ENCODE measurements at regions not wholly inside any gene's neighbourhood (a gene's known extent, or its start where the extent isn't known, plus 50 kb on each side); places are given as distances from the start of the nearest gene placed in this dataset.

DNA sequence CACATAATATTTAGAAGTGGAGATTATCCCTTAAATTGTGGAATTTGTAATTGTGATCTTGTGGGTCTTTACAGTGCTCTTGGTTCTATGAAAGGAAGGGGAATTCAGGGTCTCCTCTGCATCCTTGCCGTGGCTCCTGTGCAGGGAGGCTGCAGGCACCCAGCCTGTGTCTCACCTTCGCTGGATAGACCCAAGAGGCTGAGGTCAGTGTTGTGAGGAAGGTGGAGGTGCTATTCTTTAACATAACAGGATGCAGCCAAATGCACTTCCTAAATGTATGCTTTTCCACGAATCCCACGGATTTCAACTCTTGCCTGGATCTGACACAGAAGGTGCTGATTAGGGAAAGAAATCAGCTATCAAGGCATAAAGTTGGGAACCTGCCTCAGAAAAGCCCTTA is 69.5 kb downstream of the TMEM18 start:
- H3K4me1 ChIP-seq (replicated peaks; ENCODE audit: insufficient read depth) = peaks cover 14% of the 10 kb centered on the region

DNA sequence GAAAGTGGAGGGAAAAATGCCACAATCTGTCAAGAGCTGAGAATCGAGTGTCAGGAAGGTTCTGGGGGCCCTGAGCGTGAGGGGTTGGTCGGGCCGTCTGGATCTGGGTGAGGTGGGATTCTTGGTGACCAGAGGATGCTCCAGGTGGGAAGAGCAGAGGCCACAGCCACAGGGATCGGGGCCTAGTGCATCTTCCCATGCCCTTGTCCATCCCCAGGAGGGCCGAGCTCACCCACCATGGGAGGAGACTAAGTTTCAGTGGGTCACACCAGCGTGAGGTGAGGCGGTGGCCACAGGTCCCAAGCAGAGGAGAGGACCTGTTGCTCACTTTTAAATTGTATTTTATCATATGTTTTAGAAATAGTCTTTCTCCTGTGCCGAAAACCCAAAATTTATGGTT is 70.0 kb downstream of the TMEM18 start:
- ChIA-PET CTCF (no interaction called here), POLR2A (ENCODE audit: unreplicated experiment) (no interaction called here)
- H4K20me1 ChIP-seq (ENCODE audit: insufficient read depth) = no peaks in the 10 kb centered on the region
- no peak overlapping the region for H3K4me2 ChIP-seq
- H3K79me2 ChIP-seq (ENCODE audit: low read depth) = no peaks in the 10 kb centered on the region
- no peak overlapping the region for H3K4me3 ChIP-seq
- no peaks in the 10 kb centered on the region for H3K27me3 ChIP-seq (ENCODE audit: insufficient read depth, low read depth)
- no peak overlapping the region for H3K27ac ChIP-seq
- H2AFZ ChIP-seq = no peak overlapping the region
- intact Hi-C loops (cut with micrococcal nuclease; ENCODE audit: unreplicated experiment) = no loop called here
- H3K4me1 ChIP-seq (replicated peaks; ENCODE audit: insufficient read depth) = peaks cover 19% of the 10 kb centered on the region
- H3K9me2 ChIP-seq (ENCODE audit: insufficient read depth) = no peaks in the 10 kb centered on the region
- peaks cover 27% of the 10 kb centered on the region for H3F3A ChIP-seq (ENCODE audit: insufficient read depth, low read depth)
- peaks cover 9% of the 10 kb centered on the region; the same call in 1 of the 2 replicates for H3K9me3 ChIP-seq (ENCODE audit: insufficient read depth, low read depth)
- no peak for DNase-seq
- no TSS peak for BruUV-seq (replicated peaks)
- TF ChIP-seq, protein P1, sequence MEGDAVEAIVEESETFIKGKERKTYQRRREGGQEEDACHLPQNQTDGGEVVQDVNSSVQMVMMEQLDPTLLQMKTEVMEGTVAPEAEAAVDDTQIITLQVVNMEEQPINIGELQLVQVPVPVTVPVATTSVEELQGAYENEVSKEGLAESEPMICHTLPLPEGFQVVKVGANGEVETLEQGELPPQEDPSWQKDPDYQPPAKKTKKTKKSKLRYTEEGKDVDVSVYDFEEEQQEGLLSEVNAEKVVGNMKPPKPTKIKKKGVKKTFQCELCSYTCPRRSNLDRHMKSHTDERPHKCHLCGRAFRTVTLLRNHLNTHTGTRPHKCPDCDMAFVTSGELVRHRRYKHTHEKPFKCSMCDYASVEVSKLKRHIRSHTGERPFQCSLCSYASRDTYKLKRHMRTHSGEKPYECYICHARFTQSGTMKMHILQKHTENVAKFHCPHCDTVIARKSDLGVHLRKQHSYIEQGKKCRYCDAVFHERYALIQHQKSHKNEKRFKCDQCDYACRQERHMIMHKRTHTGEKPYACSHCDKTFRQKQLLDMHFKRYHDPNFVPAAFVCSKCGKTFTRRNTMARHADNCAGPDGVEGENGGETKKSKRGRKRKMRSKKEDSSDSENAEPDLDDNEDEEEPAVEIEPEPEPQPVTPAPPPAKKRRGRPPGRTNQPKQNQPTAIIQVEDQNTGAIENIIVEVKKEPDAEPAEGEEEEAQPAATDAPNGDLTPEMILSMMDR (conservative IDR thresholded peaks at IDR 0.05) = no peak
- no peak for TF ChIP-seq EZH2 (IDR thresholded peaks at IDR 0.05; ENCODE audit: low read depth)
- H3K36me3 ChIP-seq (ENCODE audit: low read depth) = no peaks in the 10 kb centered on the region

More for the DNA sequence above, 69.5 kb downstream of the TMEM18 start:
- Histone ChIP-seq H3K36me3 (ENCODE audit: low read depth) (no peaks in the 10 kb centered on the region), H4K20me1 (ENCODE audit: insufficient read depth) (no peaks in the 10 kb centered on the region), H2AFZ (no peak overlapping the region), H3K27ac (no peak overlapping the region), H3F3A (ENCODE audit: insufficient read depth, low read depth) (peaks cover 21% of the 10 kb centered on the region), H3K9me2 (ENCODE audit: insufficient read depth) (no peaks in the 10 kb centered on the region), H3K9me3 (ENCODE audit: insufficient read depth, low read depth) (peaks cover 9% of the 10 kb centered on the region; the same call in 1 of the 2 replicates), H3K27me3 (ENCODE audit: insufficient read depth, low read depth) (no peaks in the 10 kb centered on the region), H3K79me2 (ENCODE audit: low read depth) (no peaks in the 10 kb centered on the region), H3K4me3 (no peak overlapping the region), H3K4me2 (no peak overlapping the region)
- intact Hi-C loops (cut with micrococcal nuclease; ENCODE audit: unreplicated experiment) = no loop called here
- no peak for DNase-seq
- TF ChIP-seq EZH2 (IDR thresholded peaks at IDR 0.05; ENCODE audit: low read depth) = no peak
- TF ChIP-seq, protein P1 (conservative IDR thresholded peaks at IDR 0.05) = no peak
- POLR2A ChIA-PET (ENCODE audit: unreplicated experiment) = no interaction called here
- CTCF ChIA-PET = no interaction called here
- BruUV-seq (replicated peaks) = no TSS peak

DNA sequence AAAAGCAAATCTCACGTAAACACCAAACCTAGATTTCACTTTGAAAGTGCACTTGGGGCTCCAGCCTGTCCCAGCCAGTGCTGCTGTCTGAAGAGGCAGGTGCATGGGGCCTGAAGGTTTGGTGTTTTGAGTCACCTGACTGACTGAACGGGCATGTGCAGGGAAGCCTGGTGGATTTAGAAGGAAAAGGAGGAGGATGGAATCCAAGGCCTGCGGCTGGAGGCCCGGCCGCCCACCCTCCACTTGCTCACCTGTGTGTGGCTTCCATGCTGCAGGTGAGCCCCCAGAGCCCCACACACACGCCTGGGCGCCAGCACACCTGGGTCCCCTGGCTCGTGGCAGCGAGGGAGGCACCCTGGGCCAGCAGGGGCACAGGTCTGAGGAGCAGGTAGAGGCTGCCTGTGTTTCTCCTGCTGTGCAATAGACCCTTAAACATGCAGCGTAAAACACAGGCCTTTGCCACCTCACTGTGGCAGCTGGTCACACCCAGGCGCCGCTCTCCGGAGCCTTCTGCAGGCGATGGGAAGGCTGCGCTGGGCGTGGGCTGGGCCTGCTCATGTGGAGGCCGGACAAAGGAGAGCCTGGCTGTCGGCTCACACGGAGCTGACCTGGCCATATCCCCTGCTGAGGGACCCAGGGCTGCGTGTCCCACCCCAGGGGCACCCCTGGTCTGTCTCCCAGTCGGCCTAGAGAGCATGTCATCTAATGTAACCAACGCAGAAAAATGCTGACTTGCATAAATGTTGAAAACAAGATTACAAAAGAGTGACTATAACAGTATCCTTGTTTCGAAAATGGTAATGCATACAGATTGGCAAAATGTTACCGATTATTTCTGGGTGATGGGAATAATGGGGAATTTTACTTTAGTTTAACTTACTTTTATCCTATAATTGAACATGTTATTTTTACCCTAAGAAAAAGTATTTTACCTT is 71.3 kb downstream of the TMEM18 start:
- ChIA-PET POLR2A (ENCODE audit: unreplicated experiment) (no interaction called here), CTCF (no interaction called here)
- H3K79me2 ChIP-seq (ENCODE audit: low read depth) = no peaks in the 10 kb centered on the region
- H3K4me1 ChIP-seq (replicated peaks; ENCODE audit: insufficient read depth) = peaks cover 29% of the 10 kb centered on the region
- H3K27me3 ChIP-seq (ENCODE audit: insufficient read depth, low read depth) = no peaks in the 10 kb centered on the region
- no peak overlapping the region for H3K4me2 ChIP-seq
- TF ChIP-seq, protein P1 (conservative IDR thresholded peaks at IDR 0.05) = no peak
- TF ChIP-seq EZH2 (IDR thresholded peaks at IDR 0.05; ENCODE audit: low read depth) = no peak
- no peaks in the 10 kb centered on the region for H3K36me3 ChIP-seq (ENCODE audit: low read depth)
- H2AFZ ChIP-seq = no peak overlapping the region
- H3F3A ChIP-seq (ENCODE audit: insufficient read depth, low read depth) = peaks cover 33% of the 10 kb centered on the region
- DNase-seq = no peak
- peaks cover 9% of the 10 kb centered on the region; the same call in 1 of the 2 replicates for H3K9me3 ChIP-seq (ENCODE audit: insufficient read depth, low read depth)
- no peak overlapping the region for H3K4me3 ChIP-seq
- intact Hi-C loops (cut with micrococcal nuclease; ENCODE audit: unreplicated experiment) = no loop called here
- no TSS peak for BruUV-seq (replicated peaks)
- H4K20me1 ChIP-seq (ENCODE audit: insufficient read depth) = no peaks in the 10 kb centered on the region
- no peak overlapping the region for H3K27ac ChIP-seq
- no peaks in the 10 kb centered on the region for H3K9me2 ChIP-seq (ENCODE audit: insufficient read depth)
